HG02678 (cell line): ENCODE measurements at regions not wholly inside any gene's neighbourhood (a gene's known extent, or its start where the extent isn't known, plus 50 kb on each side); places are given as distances from the start of the nearest gene placed in this dataset.
"Not testable (repeated sequence)": the region's sequence is repeated elsewhere in the genome, so short reads cannot be mapped to it uniquely, and the experiment has no call there.

Source experiments
- ATAC-seq: cut with Tn5 transposase; IDR thresholded peaks from one replicate; pipeline ENCODE4 v1.9.1; 2021; ENCODE audit warnings: mild to moderate bottlenecking, moderate library complexity; ENCODE audit not compliant: unreplicated experiment

- ATAC-seq: no peak
Measured at GRCh38 chr5:101664071-101664791, 631.9 kb downstream of the SLCO4C1 start.

GRCh38 chr5:101663543-101663942 is 632.5 kb downstream of the SLCO4C1 start:
- no peak for ATAC-seq

- no peak for ATAC-seq
Measured at GRCh38 chr5:101662263-101662662, 633.8 kb downstream of the SLCO4C1 start.

DNA sequence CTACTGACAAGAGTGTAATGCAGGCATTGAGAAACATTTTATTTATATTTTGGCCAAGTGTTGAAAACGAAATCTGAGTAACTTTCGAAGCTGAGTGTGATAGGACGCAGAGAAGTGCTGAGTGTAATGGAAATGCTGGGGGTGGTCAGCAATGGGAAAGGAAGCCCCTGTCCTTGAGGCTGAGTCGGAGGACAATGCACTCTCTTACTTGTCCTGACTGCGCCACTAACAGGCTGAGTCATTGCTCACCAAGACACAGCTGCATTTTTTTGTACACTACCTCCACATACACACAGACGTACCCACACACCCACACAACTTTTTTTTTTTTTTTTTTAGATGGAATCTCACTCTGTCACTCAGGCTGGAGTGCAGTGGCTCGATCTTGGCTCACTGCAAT is 637.7 kb downstream of the SLCO4C1 start:
- no peak for ATAC-seq

DNA sequence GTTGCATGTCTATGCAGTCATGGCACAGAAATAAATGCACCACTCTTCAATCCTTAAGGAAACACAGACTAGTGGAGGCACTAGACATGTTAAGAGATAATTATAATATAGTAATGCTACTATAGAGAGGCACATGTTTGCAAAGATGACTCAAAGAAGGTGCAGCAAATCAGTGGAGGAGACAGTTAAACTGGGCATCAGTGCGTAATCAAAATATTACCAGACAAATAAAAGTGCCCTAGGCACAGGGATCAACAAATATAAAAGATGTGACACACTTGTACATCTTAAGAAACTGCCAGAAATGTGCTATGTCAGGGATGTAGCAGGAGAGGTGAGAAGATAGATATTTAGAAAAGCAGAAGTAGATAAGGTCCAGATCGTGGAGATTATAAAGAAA is 642.1 kb downstream of the SLCO4C1 start:
- ATAC-seq: no peak

DNA sequence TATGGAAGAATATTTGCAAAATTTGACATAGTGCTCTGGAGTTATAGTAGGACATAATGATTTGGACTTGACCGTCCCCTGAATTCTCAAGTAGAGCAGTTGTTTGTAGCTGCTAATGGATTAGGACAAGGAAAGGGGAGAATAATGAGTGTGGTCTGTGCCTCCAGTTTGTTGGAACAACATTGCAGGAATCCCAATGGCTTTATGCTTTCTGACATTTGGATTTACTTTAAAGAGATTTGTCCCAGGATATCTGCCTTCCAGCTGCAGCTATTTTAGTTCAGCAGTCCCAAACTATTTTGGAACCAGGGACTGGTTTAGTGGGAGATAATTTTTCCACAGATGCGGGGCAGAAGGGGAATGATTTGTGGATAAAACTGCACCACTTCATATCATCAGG is 648.2 kb downstream of the SLCO4C1 start:
- ATAC-seq: no peak

GRCh38 chr5:101643794-101644193 is 652.3 kb downstream of the SLCO4C1 start:
- no peak for ATAC-seq

DNA sequence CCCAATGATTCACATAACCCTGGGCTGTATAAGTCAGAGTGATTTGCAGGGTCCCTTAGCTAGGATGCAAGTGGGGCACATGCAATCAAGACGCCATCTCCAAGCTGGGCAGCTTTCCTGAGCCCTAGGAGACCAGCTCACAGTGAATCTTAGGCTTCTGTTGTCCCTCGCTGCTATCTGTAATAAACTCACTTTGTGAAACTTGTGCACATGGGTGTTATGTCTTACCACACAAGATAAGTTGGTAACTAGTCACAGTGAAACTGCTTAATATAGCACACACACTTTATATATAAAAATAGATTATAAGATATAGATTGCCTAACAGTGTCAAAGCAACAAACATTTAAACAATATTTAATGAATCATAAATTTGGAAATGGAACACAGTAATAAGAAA is 658.5 kb downstream of the SLCO4C1 start:
- no peak for ATAC-seq

GRCh38 chr5:101627770-101628169 is 668.3 kb downstream of the SLCO4C1 start:
- not testable (repeated sequence) for ATAC-seq

DNA sequence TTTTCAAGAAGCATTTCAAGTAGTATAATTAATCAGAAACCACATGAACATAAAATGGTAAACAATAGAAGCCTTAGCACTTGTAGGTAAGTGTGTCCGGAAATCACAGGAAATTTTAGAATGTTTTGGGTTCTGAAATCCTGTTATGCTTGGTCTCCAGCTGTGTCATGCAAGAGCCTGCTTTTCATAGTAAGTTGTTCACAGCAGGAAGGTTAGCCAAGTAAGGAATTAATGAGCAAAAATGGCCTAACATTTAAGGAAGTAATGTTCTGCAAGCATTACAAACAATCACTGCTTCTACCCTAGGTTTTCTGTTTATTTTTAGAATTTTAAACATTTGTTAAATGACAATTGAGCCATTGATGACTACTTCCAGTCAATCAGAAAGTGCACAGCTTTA is 669.5 kb downstream of the SLCO4C1 start:
- no peak for ATAC-seq

DNA sequence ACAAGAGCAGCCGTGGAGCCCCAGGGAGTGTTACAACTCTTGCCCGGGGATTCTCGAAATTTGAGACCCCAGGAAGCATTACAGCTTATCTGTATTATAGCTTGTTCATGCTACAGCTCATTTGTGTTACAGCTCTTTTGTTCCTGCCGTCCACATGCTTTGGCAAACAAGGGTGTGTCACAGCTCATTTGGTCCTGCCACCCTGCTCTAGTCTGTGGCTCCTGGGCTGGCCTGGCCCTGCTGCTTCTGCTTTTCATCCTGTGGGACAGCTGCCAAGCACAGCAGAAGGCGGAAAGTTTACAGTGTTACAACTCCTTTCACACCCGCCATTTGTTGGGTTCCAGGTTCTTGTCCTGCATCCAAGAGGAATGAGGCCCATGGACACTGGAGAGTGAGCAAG is 685.0 kb downstream of the SLCO4C1 start:
- ATAC-seq: no peak

- no peak for ATAC-seq
Measured at GRCh38 chr5:101608322-101608721, 687.8 kb downstream of the SLCO4C1 start.

- ATAC-seq: no peak
Measured at GRCh38 chr5:101605700-101606099, 690.4 kb downstream of the SLCO4C1 start.

GRCh38 chr5:101600614-101601013 is 695.5 kb downstream of the SLCO4C1 start:
- no peak for ATAC-seq

DNA sequence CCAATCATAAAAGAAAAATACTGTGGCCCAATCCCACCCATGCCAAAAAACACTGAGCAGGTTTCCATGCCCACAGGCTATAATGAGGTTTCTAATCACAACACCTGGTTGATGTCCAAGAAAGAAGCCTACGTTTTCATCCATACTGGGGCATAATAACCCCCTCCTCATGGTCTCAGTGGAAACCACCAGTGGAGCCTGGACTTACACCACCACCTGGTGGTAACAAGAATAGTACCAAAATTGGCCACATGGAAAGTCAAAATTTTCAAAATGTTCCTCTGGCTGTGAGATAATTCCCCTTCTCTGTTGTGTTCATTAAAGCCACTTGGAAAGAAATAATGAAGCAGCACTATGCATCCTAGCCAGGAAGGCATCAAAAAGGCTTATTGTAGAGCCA is 687.3 kb upstream of the ST8SIA4 start:
- ATAC-seq: no peak

DNA sequence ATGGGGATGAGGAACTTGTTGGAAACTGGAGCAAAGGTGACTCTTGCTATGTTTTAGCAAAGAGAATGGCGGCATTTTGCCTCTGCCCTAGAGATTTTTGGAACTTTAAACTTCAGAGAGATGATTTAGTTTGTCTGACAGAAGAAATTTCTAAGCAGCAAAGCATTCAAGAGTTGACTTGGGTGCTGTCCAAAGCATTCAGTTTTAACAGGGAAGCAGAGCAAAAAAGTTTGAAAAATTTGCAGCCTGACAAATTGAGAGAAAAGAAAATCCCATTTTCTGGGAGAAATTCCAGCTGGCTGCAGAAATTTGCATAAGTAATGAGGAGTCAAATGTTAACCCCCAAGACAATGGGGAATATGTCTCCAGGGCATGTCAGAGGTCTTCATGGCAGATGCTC is 682.3 kb upstream of the ST8SIA4 start:
- ATAC-seq: no peak

DNA sequence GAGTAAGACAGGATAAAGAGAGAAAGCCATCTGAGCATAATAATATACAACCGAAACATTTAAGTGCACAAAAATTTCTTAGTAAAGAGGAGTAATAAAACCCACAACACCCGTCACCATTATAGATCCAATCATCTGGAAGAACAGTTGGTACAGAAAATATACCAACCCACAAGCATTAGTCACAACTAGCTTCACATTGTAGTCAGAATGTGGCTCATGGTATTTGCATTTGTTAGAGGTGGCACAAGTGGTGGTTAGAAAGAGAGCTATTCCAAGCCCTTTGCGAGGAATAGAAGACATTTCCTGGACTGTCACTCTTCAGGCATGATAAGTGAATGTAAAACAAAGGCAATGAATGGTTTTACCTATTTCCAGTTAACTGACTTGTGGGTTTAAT is 677.5 kb upstream of the ST8SIA4 start:
- ATAC-seq: no peak

DNA sequence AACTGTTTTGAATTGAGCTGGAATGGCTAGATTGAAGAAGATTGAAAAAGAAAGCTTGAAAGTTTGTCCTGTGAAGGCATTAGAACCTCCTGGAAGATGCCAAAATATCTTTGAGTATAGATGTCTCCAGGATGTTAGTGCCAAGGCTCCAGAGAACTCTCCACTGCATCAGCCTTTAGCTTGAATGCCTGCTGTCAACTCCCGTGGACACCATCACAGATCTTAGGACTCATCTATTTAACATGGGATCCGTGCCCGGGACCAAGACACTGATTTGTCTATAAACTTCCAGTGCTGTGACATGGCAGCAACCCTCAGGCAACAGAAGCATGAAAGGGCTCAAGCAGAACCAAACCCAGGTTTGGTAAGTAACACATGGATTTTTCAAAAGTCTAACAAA is 670.9 kb upstream of the ST8SIA4 start:
- no peak for ATAC-seq

DNA sequence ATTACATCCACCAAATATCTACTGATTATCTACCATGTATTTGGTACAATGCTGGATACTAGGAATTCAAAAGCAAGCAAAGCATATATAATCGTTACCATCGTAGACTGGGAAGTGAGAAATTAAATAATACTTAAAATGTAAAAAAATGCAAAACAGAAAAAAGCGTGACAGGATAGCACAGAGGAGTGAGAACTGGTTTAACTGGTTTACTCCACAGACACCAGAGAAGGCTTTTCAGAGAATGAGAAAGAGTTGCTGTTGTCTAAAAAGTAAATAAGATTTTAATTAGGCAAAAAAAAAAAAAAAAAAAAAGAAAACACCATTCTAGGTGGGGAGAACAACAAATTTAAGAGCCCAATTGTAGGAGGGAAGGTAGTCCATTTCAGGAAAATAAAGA is 657.9 kb upstream of the ST8SIA4 start:
- ATAC-seq: no peak

GRCh38 chr5:101543780-101544179 is 640.7 kb upstream of the ST8SIA4 start:
- no peak for ATAC-seq

GRCh38 chr5:101539315-101539714 is 636.2 kb upstream of the ST8SIA4 start:
- ATAC-seq: no peak

DNA sequence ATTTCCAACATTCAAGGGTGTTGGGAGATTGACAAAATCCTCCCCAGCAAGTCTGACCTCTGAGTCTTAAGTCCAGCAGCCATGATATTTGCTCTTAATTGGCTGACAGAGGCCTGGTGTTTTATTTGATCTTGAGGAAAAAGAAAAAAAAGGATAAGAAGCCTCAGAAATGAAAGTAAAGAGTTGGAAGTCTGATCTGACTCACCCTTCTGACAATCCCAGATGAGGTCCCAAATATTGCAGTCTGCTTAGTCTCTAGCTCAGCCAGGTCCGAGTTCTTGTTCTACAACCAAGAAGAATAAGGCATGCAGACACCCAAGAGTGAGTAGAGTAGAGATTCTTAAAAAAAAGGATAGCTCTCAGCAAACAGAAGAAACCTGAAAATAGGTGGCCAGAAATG is 632.5 kb upstream of the ST8SIA4 start:
- ATAC-seq: no peak

DNA sequence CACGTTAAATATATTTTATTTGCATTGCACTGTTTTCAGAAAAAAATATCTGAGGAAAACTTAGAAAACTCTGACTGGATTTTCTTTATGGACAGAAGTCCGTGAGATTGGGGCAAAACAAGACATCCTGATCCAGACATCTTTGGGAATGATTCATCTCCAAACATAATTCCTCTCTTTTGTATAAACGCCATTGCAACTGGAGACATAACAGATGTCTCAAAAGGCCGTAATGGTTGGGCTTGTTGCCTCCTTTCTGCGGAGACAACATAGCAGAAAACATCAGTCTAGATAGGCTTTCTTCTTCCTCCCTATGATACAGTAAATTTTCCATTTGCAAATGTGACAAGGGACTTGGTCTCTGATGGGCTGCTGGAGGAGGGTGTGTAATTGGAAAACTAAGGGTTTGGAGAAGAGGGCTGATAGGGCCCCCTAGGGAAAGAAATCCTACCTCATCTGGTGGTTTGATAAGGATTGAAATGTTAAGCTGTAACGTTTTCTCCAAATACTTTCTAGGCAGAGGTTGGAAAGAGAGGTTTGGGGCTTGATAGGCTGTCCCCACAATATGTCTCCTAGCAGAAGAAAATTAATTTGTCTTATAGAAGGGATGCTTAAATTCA is 631.5 kb upstream of the ST8SIA4 start:
- no peak for ATAC-seq
